Kidney tubule cell (primary cell): ENCODE measurements at regions not wholly inside any gene's neighbourhood (a gene's known extent, or its start where the extent isn't known, plus 50 kb on each side); places are given as distances from the start of the nearest gene placed in this dataset.
"Not testable (repeated sequence)": the region's sequence is repeated elsewhere in the genome, so short reads cannot be mapped to it uniquely, and the experiment has no call there.

ENCODE experiments used
- DNase-seq: peaks from one replicate; pipeline ENCODE4 v3.0.0-alpha.2; 2018; ENCODE audit warnings: low spot score

- DNase-seq, result no peak
Measured at GRCh38 chr17:51389875-51390274, 129.5 kb downstream of the UTP18 start.

DNA sequence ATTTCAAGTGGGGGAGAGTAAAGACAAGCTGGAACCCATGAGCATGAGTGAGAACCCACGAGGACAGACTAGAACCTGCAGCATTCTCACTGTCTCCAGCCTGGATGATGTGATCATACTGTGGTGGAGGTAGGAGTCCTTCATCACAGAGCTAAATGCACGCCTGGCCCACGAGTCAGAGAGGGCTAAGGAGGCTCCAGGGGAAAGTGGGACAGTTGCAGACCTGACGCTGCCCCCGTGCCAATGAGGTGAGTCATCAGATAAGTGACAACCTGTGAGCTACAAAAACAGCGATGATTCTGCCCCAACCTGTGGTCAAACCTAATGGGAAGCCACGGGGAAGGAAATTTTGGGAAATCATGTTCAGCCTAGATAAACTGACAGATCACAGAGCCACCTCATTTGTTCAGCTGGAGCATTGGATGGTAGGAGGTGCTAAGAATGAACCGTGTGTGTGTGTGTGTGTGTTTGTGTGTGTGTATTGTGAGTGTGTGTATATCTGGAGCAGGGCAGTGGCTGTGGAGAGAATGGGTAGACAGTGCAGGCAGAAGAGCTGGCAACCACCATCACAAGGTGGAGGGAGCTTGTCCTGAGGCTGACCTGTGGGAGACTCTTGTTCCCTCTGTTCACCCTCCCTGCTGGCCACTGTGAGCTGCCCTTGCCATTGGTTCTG is 131.8 kb downstream of the UTP18 start:
- peak; percentile 94 for DNase-seq

- DNase-seq, result no peak
Measured at GRCh38 chr17:51395621-51396020, 135.3 kb downstream of the UTP18 start.

DNA sequence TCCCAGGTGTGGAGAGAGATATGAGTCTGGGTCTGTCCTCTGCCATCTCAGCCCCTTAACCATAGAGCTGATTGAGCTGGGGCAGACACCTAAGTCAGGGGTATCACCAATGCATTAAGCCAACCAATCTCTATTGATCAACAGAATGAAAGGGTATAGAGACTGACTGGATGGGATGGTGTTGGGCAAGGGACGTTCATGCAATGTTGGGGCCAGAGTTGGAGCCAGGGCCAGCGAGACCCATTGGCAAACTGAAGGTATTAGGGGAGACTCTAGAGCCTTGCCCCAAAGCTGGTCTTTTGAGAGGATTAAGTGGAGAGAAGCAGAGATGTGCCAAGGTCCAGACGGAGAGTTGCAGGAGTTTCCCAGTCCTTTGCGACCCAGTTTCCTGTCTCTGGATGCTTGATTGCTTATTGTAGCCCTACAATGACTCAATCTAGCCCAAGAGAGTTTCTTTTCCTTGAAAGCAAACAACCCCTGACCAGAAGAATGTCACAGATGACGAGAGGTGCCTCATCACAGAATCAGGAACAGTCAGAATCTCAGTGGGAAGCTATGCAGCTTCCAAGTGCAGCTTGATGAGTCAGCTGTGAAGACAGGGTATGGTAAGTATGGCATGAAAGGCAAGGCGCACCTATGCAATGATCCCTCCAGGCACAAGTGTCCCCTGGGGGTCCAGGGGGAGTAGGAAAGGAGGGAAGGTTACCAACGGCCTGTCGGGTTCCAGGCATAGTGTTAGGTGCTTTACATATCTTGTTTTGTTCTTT is 137.2 kb downstream of the UTP18 start:
- peak; percentile 97 for DNase-seq

DNA sequence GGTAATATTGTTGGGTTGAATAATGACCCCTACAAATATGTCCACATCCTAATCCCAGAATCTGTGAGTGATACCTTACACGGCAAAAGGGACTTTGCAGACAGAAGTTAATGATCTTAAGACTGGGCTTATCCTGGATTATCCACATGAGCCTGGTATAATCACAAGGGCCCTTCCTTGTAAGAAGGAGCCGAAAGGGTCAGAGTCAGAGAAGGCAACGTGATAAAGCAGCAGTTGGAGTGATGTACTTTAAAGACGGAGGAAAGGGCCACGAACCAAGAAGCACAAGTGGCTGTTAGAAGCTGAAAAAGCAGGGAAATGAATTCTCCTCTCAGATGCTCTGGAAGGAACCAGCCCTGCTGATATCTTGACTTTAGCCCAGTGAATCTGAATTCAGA is 137.8 kb downstream of the UTP18 start:
- no peak for DNase-seq

- DNase-seq, result peak; percentile 16
Measured at GRCh38 chr17:51398687-51399086, 138.3 kb downstream of the UTP18 start.

DNA sequence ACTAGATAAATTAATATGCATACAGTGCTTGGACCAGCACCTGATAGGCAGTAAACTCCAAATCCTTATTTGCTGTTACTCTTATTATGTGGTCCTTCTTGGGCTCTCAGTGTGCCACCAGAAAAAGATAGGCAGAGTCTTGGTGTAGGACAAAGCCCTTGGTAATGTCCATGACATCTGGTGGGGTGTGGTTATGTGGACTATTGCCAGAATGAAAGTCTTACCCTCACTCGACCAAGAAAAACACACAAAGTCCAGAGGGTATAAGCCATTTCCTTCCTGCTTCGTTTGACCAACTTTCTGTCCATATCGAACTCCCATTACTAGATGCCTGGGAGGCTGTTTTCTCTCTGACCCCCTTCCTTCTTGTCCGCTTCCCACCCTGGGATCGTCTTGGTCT is 140.9 kb downstream of the UTP18 start:
- no peak for DNase-seq

GRCh38 chr17:51402899-51403298 is 142.6 kb downstream of the UTP18 start:
- DNase-seq, result no peak

GRCh38 chr17:51407576-51407975 is 147.2 kb downstream of the UTP18 start:
- no peak for DNase-seq

- DNase-seq, result peak; percentile 14
Measured at GRCh38 chr17:51419476-51419875, 159.1 kb downstream of the UTP18 start.

- no peak for DNase-seq
Measured at GRCh38 chr17:51421525-51421924, 161.2 kb downstream of the UTP18 start.

DNA sequence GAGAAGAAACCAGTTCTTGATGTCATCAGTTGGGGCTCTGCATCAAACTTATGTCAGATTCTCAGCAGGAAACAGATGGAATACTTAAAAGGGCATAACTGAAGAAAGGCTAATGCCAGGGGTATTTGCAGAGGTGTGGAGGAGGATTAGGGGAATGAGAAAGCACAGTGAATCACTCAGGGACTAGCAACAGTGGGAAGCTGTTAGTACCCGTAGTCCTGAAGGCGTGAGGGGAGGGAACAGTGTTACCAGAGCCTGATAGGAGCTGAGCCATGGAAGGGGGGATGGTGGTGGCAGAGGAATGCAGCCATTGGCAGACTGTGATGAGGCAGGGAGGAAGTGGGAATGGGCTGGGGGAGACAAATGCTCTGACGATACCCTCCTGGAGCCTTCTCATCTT is 162.3 kb downstream of the UTP18 start:
- DNase-seq, result peak; percentile 20

- DNase-seq, result peak; percentile 73
Measured at GRCh38 chr17:51423421-51424160, 163.2 kb downstream of the UTP18 start.

DNA sequence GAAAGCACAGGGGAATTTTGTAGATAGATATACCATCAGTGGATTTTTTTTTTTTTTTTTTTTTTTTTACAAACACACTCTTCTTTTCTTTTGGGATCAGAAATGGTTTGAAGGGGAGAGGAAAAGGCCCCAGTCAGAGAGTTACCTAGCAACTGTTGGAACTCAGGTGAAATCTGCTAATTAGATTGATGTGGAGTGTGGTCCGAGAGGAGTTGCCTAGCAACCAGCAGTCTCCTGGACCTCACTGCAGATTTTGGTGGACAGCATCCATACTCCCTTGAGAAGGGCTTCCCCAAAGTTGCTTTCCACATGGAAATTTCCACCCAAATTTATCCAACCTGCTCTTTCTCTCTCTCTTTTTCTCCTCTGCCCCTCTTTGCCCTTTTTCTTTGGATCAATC is 165.4 kb downstream of the UTP18 start:
- DNase-seq, result no peak

- DNase-seq, result no peak
Measured at GRCh38 chr17:51427323-51427811, 167.0 kb downstream of the UTP18 start.

DNA sequence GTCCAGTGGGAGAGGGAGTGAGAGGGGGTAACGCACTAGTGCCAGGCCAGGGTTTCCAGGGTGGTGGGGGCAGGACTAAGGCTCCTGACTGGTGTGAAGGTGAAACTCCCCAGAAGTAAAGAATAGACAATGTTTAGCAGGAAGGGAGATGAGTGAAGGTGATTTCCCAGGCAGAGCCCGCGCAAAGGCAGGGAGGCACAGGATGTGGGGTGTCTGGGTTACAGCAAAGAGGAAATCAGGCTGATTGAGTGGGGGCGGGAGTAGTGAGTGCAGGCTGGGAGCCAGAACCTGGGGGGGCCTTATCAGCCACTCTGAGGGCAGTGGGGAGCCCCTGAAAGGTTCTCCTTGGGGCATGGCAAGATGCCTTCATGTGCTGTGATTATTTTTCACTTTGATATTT is 167.5 kb downstream of the UTP18 start:
- DNase-seq, result peak; percentile 20

GRCh38 chr17:51428668-51429495 is 168.5 kb downstream of the UTP18 start:
- DNase-seq, result peak; percentile 34

DNA sequence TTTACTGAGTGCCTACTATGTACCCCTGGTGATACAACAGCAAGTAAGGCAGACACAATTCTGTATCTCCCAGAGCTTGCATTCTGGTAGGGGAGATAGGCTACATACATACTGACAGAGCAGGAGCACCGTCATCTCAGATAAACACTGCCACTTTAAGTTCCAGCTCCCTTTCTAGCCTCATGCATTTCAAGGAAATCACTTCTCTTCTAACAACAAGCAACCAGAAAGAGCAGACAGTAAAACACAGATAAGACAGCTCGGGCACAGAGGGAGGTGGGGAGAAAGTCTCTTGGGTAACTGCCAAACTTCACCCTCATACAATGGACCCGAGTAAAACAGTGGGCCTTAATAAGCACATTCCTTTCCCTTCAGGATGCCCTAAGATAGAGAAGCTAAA is 169.6 kb downstream of the UTP18 start:
- not testable (repeated sequence) for DNase-seq

DNA sequence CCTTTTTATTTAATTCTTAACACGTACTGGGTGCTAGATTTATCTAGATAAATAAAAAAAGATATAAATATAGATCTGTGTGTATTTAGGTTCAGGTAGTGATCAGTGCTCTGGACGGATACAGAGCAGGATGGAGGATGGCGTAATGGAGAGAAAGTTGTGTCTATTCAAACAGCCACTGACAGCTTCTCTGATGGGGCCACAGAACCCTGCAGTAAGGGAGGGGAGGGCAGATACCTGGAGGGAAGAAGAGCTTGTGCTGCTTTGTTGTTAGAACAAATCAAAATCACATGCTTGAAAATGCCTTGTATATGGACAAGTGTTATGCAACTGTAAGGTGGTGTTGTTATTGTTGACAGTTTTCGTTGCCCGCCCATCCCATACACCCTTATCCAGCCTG is 170.2 kb downstream of the UTP18 start:
- no peak for DNase-seq

- peak; percentile 44 for DNase-seq
Measured at GRCh38 chr17:51434434-51435170, 174.3 kb downstream of the UTP18 start.

DNA sequence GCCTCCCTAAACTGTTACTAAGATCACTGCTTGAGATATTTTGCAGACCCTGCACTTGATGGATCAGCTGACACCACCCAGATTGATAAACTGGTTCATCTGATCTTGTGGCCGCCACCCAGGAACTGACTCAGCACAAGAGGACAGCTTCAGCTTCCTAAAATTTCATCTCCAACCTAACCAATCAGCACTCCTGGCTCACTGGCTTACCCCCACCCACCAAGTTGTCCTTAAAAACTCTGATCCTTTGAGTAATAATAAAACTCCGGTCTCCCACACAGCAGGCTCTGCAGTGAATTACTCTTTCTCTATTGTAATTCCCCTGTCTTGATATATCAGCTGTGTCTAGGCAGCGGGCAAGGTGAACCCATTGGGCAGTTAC is 174.8 kb downstream of the UTP18 start:
- DNase-seq, result no peak
